Caco-2 (cell line): ENCODE measurements at regions not wholly inside any gene's neighbourhood (a gene's known extent, or its start where the extent isn't known, plus 50 kb on each side); places are given as distances from the start of the nearest gene placed in this dataset.

Experiments used
- BruUV-seq: library from RNA; stranded (reverse); fragments of 400-500 nt; replicated peaks from 2 replicates; lab custom pipeline; 2021; lab: Mats Ljungman, UMichigan
- CTCF ChIA-PET: fragments of 300-600 bp; sonication (Branson Sonifier 250); formaldehyde crosslinking; loops from one replicate; lab custom pipeline; 2022; ENCODE audit warnings: antibody characterized with exemption; lab: Charles Lee
- POLR2A ChIA-PET: fragments of 300-600 bp; sonication (Branson Sonifier 250); formaldehyde crosslinking; loops from one replicate; lab custom pipeline; 2022; ENCODE audit warnings: antibody characterized with exemption; lab: Charles Lee
- DNase-seq, 2 experiments: peaks; one replicate each; pipeline versions ENCODE4 v3.0.0 to v3.0.0-alpha.2; 2020 to 2022
- H3K27me3 ChIP-seq: replicated peaks from 2 replicates; pipeline ENCODE4 v1.6.0; 2011; ENCODE audit warnings: low read length; ENCODE audit not compliant: control insufficient read depth, insufficient read depth
- H3K36me3 ChIP-seq: 2 replicates; pipeline ENCODE4 v1.5.1; 2011; ENCODE audit warnings: low read length; ENCODE audit not compliant: control insufficient read depth, insufficient read depth
- H3K4me1 ChIP-seq: fragments of 250-450 bp; sonication (Bioruptor Pico); 2 replicates; pipeline ENCODE4 v1.5.1; 2020; ENCODE audit warnings: mild to moderate bottlenecking
- H3K4me3 ChIP-seq: 2 replicates; pipeline ENCODE4 v1.5.1; 2011; ENCODE audit warnings: low read depth, mild to moderate bottlenecking, control low read depth, low read length
- H3K9me3 ChIP-seq: fragments of 250-450 bp; sonication (Bioruptor Pico); 2 replicates; pipeline ENCODE4 v1.5.1; 2020; ENCODE audit warnings: mild to moderate bottlenecking, moderate library complexity
- H3K27ac Mint-ChIP-seq: one replicate; pipeline ENCODE4 v1.8.0; 2022; ENCODE audit warnings: mixed read lengths; ENCODE audit not compliant: unreplicated experiment
- H3K27me3 Mint-ChIP-seq: one replicate; pipeline ENCODE4 v1.8.0; 2022; ENCODE audit warnings: mixed read lengths; ENCODE audit not compliant: insufficient read depth, unreplicated experiment
- H3K36me3 Mint-ChIP-seq: one replicate; pipeline ENCODE4 v1.8.0; 2022; ENCODE audit warnings: mild to moderate bottlenecking, mixed read lengths; ENCODE audit not compliant: insufficient read depth, unreplicated experiment
- H3K4me1 Mint-ChIP-seq: one replicate; pipeline ENCODE4 v1.8.0; 2022; ENCODE audit warnings: low read depth, mixed read lengths; ENCODE audit not compliant: unreplicated experiment
- H3K4me3 Mint-ChIP-seq: one replicate; pipeline ENCODE4 v1.8.0; 2022; ENCODE audit warnings: mild to moderate bottlenecking, moderate library complexity, mixed read lengths; ENCODE audit not compliant: unreplicated experiment
- H3K9me3 Mint-ChIP-seq: one replicate; pipeline ENCODE4 v1.8.0; 2022; ENCODE audit warnings: mixed read lengths; ENCODE audit not compliant: unreplicated experiment
- CTCF ChIP-seq, 2 experiments: fragments of 200-600 bp in 1 of 2; IDR thresholded peaks; 1 replicate in 1 of 2; 2 replicates in 1 of 2; pipeline versions ENCODE4 v1.5.1 to v1.8.0; 2011 to 2022; ENCODE audit warnings: antibody characterized with exemption in 1 of 2, control low read depth in 1 of 2, inconsistent platforms in 1 of 2, low read depth in 1 of 2, low read length in 1 of 2, mild to moderate bottlenecking in 1 of 2, moderate library complexity in 1 of 2; ENCODE audit not compliant: insufficient read depth in 1 of 2, severe bottlenecking in 1 of 2, unreplicated experiment in 1 of 2
- intact Hi-C: fragments of 100-400 bp; cut with micrococcal nuclease; formaldehyde crosslinking; loops from one replicate; pipeline ENCODE4 v1.10.0; 2022; ENCODE audit not compliant: unreplicated experiment

GRCh38 chr11:104522650-104523049 lies 358.7 kb upstream of the PDGFD start:
- Histone ChIP-seq H3K4me3 (no peak overlapping the region), H3K36me3 (no peaks in the 10 kb centered on the region), H3K9me3 (no peaks in the 10 kb centered on the region), H3K27me3 (no peaks in the 10 kb centered on the region), H3K4me1 (no peaks in the 10 kb centered on the region)
- no TSS peak for BruUV-seq
- no peak for DNase-seq
- Mint-ChIP-seq H3K27ac (no peak overlapping the region), H3K27me3 (peaks cover 15% of the 10 kb centered on the region), H3K9me3 (no peaks in the 10 kb centered on the region), H3K36me3 (no peaks in the 10 kb centered on the region), H3K4me1 (no peaks in the 10 kb centered on the region), H3K4me3 (no peak overlapping the region)
- TF ChIP-seq CTCF (IDR thresholded peaks at IDR 0.05; ENCODE audit: insufficient read depth in 1 of 2, low read depth in 1 of 2, low read length in 1 of 2, severe bottlenecking in 1 of 2, unreplicated experiment in 1 of 2): no peak
- ChIA-PET POLR2A (no interaction called here), CTCF (no interaction called here)
- intact Hi-C loops: no loop called here

GRCh38 chr11:104522123-104522522 lies 358.2 kb upstream of the PDGFD start:
- Mint-ChIP-seq H3K36me3 (no peaks in the 10 kb centered on the region), H3K4me3 (no peak overlapping the region), H3K27ac (no peak overlapping the region), H3K4me1 (no peaks in the 10 kb centered on the region), H3K9me3 (no peaks in the 10 kb centered on the region), H3K27me3 (peaks cover 11% of the 10 kb centered on the region)
- Histone ChIP-seq H3K4me3 (no peak overlapping the region), H3K4me1 (no peaks in the 10 kb centered on the region), H3K36me3 (no peaks in the 10 kb centered on the region), H3K9me3 (no peaks in the 10 kb centered on the region), H3K27me3 (no peaks in the 10 kb centered on the region)
- CTCF ChIA-PET: no interaction called here
- POLR2A ChIA-PET: no interaction called here
- intact Hi-C loops: no loop called here
- TF ChIP-seq CTCF (IDR thresholded peaks at IDR 0.05; ENCODE audit: insufficient read depth in 1 of 2, low read depth in 1 of 2, low read length in 1 of 2, severe bottlenecking in 1 of 2, unreplicated experiment in 1 of 2): no peak
- DNase-seq: no peak
- BruUV-seq: no TSS peak

GRCh38 chr11:104510169-104510568 lies 346.2 kb upstream of the PDGFD start:
- ChIA-PET POLR2A (no interaction called here), CTCF (no interaction called here)
- H3K4me1 ChIP-seq: no peaks in the 10 kb centered on the region
- no peaks in the 10 kb centered on the region for H3K9me3 ChIP-seq
- intact Hi-C loops: no loop called here
- TF ChIP-seq CTCF (IDR thresholded peaks at IDR 0.05; ENCODE audit: insufficient read depth in 1 of 2, low read depth in 1 of 2, low read length in 1 of 2, severe bottlenecking in 1 of 2, unreplicated experiment in 1 of 2): no peak
- H3K4me3 ChIP-seq: no peak overlapping the region
- no peaks in the 10 kb centered on the region for H3K9me3 Mint-ChIP-seq
- no peaks in the 10 kb centered on the region for H3K36me3 ChIP-seq
- H3K27me3 ChIP-seq: no peaks in the 10 kb centered on the region; the same call in 1 of the 2 replicates
- no TSS peak for BruUV-seq
- no peaks in the 10 kb centered on the region for H3K36me3 Mint-ChIP-seq
- H3K4me1 Mint-ChIP-seq: no peaks in the 10 kb centered on the region
- H3K27ac Mint-ChIP-seq: no peak overlapping the region
- no peak overlapping the region for H3K4me3 Mint-ChIP-seq
- no peak for DNase-seq
- H3K27me3 Mint-ChIP-seq: no peaks in the 10 kb centered on the region
